GM19351 (cell line): ENCODE measurements at regions not wholly inside any gene's neighbourhood (a gene's known extent, or its start where the extent isn't known, plus 50 kb on each side); places are given as distances from the start of the nearest gene placed in this dataset.
A peak's percentile ranks its signal among the peaks of the same experiment; 100 is the strongest.
"Not testable (repeated sequence)": the region's sequence is repeated elsewhere in the genome, so short reads cannot be mapped to it uniquely, and the experiment has no call there.

ENCODE experiments used
- ATAC-seq: cut with Tn5 transposase; IDR thresholded peaks from one replicate; pipeline ENCODE4 v1.9.1; 2021; ENCODE audit warnings: mild to moderate bottlenecking, moderate library complexity; ENCODE audit not compliant: unreplicated experiment

- no peak for ATAC-seq
Observed at GRCh38 chr7:20519645-20520044, 95.8 kb upstream of the ABCB5 start.

- no peak for ATAC-seq
Observed at GRCh38 chr7:20520530-20520929, 94.9 kb upstream of the ABCB5 start.

- ATAC-seq, result no peak
Observed at GRCh38 chr7:20521243-20521642, 94.2 kb upstream of the ABCB5 start.

- no peak for ATAC-seq
Observed at GRCh38 chr7:20529260-20529659, 86.2 kb upstream of the ABCB5 start.

GRCh38 chr7:20532890-20533289 lies 82.6 kb upstream of the ABCB5 start:
- no peak for ATAC-seq

- ATAC-seq, result no peak
Observed at GRCh38 chr7:20534543-20534942, 80.9 kb upstream of the ABCB5 start.

GRCh38 chr7:20535541-20535940 lies 79.9 kb upstream of the ABCB5 start:
- ATAC-seq, result no peak

- ATAC-seq, result peak; percentile 52
Observed at GRCh38 chr7:20539201-20539600, 76.3 kb upstream of the ABCB5 start.

GRCh38 chr7:20541608-20542349 lies 73.7 kb upstream of the ABCB5 start:
- peak; percentile 87 for ATAC-seq

- no peak for ATAC-seq
Observed at GRCh38 chr7:20542594-20542993, 72.9 kb upstream of the ABCB5 start.

GRCh38 chr7:20543500-20543899 lies 72.0 kb upstream of the ABCB5 start:
- no peak for ATAC-seq

GRCh38 chr7:20545016-20545415 lies 70.5 kb upstream of the ABCB5 start:
- no peak for ATAC-seq

GRCh38 chr7:20546958-20547357 lies 68.5 kb upstream of the ABCB5 start:
- ATAC-seq, result not testable (repeated sequence)

- ATAC-seq, result no peak
Observed at GRCh38 chr7:20554072-20554471, 61.4 kb upstream of the ABCB5 start.

GRCh38 chr7:20556091-20556490 lies 59.4 kb upstream of the ABCB5 start:
- ATAC-seq, result no peak

GRCh38 chr7:20557116-20557515 lies 58.4 kb upstream of the ABCB5 start:
- ATAC-seq, result no peak

GRCh38 chr7:20558963-20559716 lies 56.3 kb upstream of the ABCB5 start:
- ATAC-seq, result no peak

- ATAC-seq, result peak; percentile 14
Observed at GRCh38 chr7:20559883-20560282, 55.6 kb upstream of the ABCB5 start.

GRCh38 chr7:20560325-20561180 lies 54.9 kb upstream of the ABCB5 start:
- ATAC-seq, result peak; percentile 88

- no peak for ATAC-seq
Observed at GRCh38 chr7:20561466-20561865, 54.0 kb upstream of the ABCB5 start.

GRCh38 chr7:20561908-20562307 lies 53.6 kb upstream of the ABCB5 start:
- no peak for ATAC-seq
